Stimulated activated CD4-positive, alpha-beta T cell treated with anti-CD3 and anti-CD28 coated beads, Interleukin-12 subunit alpha, Interleukin-12 subunit beta, amount 100 ng/mL, for 4 hours (primary cell): ENCODE measurements at regions not wholly inside any gene's neighbourhood (a gene's known extent, or its start where the extent isn't known, plus 50 kb on each side); places are given as distances from the start of the nearest gene placed in this dataset.
A peak's percentile ranks its signal among the peaks of the same experiment; 100 is the strongest.
"Not testable (repeated sequence)": the region's sequence is repeated elsewhere in the genome, so short reads cannot be mapped to it uniquely, and the experiment has no call there.

ENCODE experiments used
- DNase-seq: peaks from one replicate; pipeline ENCODE4 v3.0.0-alpha.2; 2020

DNA sequence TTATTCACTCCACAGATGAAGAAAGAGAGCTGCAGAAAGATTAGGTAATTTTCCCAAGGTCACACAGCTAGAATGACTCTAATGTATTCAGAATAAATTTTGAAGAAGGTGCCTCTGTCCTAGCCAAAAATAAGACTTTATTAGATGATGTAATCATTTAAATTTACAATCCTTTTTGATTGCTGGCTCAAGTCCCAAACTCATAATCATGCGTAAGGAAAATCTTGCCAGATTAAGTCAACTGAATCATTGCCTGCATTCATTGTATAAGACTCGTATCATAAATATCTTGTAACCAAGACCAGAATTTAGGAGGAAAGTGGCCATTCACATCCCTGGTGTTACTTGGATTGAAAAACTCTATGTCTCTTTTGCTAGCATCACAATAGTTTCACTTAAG is 53.1 kb upstream of the STK39 start:
- DNase-seq: no peak

- no peak for DNase-seq
These were observed 56.8 kb upstream of the STK39 start for GRCh38 chr2:168304024-168304681.

- DNase-seq: no peak
These were observed 60.0 kb upstream of the STK39 start for GRCh38 chr2:168307379-168307778.

- no peak for DNase-seq
These were observed 63.2 kb upstream of the STK39 start for GRCh38 chr2:168310580-168310979.

DNA sequence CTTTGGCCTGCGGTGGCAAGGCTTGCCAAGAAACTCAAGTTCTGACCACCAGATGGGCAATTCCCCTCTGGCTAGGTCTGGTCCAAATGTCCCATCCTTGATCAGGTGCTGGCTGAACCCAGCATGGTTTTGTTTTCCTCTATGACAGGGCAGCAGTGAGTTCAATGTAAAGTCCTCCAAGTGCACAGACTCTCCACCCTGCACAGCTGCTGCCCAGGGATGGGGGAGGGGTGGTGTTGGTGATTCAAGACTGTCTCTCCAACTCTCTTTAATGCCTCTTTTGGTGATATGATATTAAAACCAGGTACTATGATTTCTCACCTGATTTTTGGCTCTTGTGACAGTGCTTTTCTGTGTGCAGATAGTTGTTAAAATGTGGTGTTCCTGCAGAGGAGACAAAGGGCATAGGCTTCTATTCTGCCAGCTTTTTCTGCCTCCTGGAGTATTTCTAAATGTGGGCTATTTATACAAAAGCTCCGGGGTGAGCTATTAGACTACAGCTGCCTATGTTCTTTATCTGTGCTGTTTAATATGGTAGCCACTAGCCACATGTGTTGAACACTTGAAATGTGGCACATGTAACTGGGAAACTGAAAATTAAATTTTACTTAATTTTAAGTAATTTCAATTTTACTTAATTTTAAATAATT is 64.0 kb upstream of the STK39 start:
- DNase-seq: no peak

DNA sequence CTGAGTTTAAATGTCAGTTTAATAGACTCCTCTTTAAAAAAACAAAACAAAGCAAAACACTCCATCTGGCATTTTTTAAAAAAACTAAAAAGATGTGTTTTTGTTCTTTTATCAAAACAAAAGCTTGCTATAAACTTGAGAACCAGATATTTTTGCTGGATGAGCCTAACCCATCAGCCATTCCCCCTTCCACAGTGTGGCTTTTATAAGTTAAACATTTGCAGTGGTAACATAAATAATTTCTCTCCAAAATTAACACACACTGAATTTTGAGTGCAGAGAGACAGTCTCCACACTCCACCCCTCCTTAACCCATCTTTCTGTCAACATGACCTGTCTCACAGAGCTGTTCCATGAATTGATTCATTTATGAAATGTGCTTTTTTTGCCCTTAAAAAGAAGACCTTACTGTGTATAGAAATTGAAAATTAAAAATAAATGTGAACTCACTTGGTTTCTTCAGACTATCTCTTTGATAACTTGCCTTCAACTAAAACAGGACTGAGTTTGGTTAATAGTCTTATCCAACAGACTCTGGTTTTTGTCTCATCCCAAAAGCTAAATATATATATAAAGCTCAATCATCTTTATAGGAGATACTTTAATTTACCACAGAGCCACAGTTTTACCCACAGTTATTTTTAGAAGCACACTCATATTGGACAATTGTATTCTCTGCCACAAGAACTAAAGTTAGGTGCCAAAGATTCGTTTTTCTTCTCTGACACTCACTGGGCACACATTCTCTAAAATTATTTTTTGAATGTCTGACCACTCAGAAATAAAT is 64.8 kb upstream of the STK39 start:
- DNase-seq: no peak

- DNase-seq: no peak
These were observed 66.8 kb upstream of the STK39 start for GRCh38 chr2:168314236-168314635.

GRCh38 chr2:168315331-168316072 is 68.1 kb upstream of the STK39 start:
- no peak for DNase-seq

- DNase-seq: no peak
These were observed 68.7 kb upstream of the STK39 start for GRCh38 chr2:168316073-168316440.

DNA sequence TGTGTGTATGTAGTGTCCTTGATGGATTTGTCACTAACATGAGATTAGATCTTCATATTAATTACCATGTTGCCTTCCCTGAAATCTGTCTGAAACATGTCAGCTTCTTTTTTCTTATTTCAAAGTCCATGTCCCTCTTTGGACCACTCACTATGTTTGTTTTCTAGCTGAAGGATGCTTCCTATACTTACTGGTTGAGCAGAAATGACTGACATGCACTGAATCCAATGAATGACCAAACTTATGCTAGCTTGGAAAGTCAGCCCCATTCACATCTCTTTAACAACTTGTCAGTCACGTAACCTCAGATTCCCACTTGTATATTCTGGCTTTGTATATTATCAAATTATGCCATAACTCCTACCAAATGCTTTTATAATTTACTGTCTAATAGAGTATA is 69.9 kb upstream of the STK39 start:
- no peak for DNase-seq

DNA sequence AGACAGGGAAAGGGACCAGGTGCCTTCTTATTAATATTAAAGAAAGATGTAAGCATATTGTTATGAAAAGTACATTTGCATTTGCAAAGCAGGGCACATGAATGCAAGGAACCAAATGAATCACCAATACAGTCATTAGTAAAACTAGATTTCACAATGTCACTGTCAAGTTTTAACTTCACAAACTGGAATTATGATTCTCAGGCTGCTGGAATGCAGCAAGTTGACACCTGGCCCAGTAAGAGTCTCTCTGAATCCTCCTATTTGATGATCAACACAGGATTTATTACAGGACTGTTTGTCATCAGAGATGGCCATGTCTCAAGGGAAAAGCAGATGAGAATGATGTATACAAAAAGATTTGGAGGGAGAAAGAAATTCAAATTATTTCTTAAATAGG is 72.9 kb upstream of the STK39 start:
- no peak for DNase-seq

- no peak for DNase-seq
These were observed 75.1 kb upstream of the STK39 start for GRCh38 chr2:168322325-168323007.

GRCh38 chr2:168323529-168324021 is 76.2 kb upstream of the STK39 start:
- DNase-seq: no peak

GRCh38 chr2:168326572-168326971 is 79.2 kb upstream of the STK39 start:
- no peak for DNase-seq

DNA sequence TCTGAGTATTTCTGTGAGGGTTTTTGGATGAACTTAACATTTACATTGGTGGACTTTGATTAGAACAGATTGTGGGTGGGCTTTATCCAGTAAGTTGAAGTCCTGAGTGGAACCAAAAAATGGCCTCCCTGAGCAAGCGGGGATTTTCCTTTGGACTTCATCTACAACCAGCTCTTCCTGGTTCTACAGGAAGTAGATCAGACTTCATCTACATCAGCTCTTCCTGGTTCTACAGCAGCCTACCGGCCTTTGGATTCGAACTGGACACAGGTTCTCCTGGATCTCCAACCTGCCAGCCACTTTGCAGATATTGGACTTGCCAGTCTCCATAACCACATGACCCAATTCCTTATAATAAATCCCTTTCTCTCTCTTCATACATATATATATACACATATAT is 79.9 kb upstream of the STK39 start:
- DNase-seq: no peak

DNA sequence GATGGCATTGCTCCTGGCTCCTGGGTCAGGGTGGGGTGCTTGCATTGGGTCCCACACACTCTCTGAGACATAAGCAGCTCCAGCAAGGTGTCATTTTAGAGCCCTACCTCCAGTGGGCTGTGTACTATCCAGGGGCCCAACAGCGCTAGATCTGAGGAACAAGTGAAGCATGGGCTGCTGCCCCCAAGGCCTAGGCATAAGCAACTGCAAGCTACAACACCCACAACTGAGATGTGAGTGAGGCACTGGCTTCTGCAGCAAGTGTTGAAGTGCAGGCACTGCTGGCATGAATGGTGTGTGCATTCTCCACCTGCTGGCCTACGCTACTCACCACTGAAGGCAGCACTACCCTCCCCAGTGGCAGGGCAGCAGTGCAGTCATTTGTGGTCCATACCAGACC is 81.0 kb upstream of the STK39 start:
- no peak for DNase-seq

GRCh38 chr2:168330624-168331423 is 83.4 kb upstream of the STK39 start:
- DNase-seq: no peak

DNA sequence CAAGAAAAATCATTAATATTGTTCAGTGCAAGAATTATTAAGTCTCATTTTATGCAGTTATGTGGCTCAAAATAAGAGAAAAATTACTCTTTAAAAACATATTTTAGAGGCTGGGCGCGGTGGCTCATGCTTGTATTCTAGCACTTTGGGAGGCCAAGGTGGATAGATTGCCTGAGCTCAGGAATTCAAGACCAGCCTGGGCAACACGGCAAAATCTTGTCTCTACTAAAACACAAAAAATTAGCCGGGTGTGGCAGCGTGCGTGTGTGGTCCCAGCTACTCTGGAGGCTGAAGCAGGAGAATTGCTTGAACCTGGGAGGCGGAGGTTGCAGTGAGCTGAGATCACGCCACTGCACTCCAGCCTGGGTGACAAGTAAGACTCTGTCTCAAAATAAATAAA is 87.9 kb upstream of the STK39 start:
- DNase-seq: not testable (repeated sequence)

- peak; percentile 43 for DNase-seq
These were observed 89.5 kb upstream of the STK39 start for GRCh38 chr2:168336786-168337388.

GRCh38 chr2:168338292-168338691 is 90.9 kb upstream of the STK39 start:
- DNase-seq: no peak

GRCh38 chr2:168338803-168339437 is 91.5 kb upstream of the STK39 start:
- no peak for DNase-seq
